ENCODE measurements at regions not wholly inside any gene's neighbourhood (a gene's known extent, or its start where the extent isn't known, plus 50 kb on each side); places are given as distances from the start of the nearest gene placed in this dataset.

- FAIRE-seq: no peak
Measured at GRCh38 chr13:90564096-90564495, 783.4 kb upstream of the MIR17HG start.

GRCh38 chr13:90564566-90564965 is 782.9 kb upstream of the MIR17HG start:
- DNase-seq: no peak
- Histone ChIP-seq H3K9me3 (ENCODE audit: control insufficient read depth in 2 of 2, insufficient read depth in 1 of 2, low read depth in 1 of 2, low read length in 1 of 2) (peaks cover 0 to 3% of the 10 kb centered on the region in 2 donors), H3K4me3 (ENCODE audit: low read depth in 1 of 3, low read length in 3 of 3) (no peak overlapping the region), H3K4me1 (ENCODE audit: control insufficient read depth in 3 of 3, insufficient read depth in 2 of 3, low read depth in 1 of 3, low read length in 2 of 3) (no peaks in the 10 kb centered on the region), H3K27ac (ENCODE audit: low read depth in 1 of 3, low read length in 2 of 3) (no peak overlapping the region), H3K36me3 (ENCODE audit: control insufficient read depth in 3 of 3, insufficient read depth in 2 of 3, low read depth in 1 of 3, low read length in 3 of 3) (no peaks in the 10 kb centered on the region), H3K27me3 (ENCODE audit: control insufficient read depth in 3 of 3, insufficient read depth in 3 of 3, low read length in 3 of 3) (no peaks in the 10 kb centered on the region)
- no peak for FAIRE-seq
- WGBS, 3 donors: 54 to 70% (median 60%) methylated on average over 1 of the region's 1 CpG

More at GRCh38 chr13:90564096-90564495, 783.4 kb upstream of the MIR17HG start:
- Histone ChIP-seq H3K36me3 (ENCODE audit: control insufficient read depth in 3 of 3, insufficient read depth in 2 of 3, low read depth in 1 of 3, low read length in 3 of 3) (no peaks in the 10 kb centered on the region), H3K9me3 (ENCODE audit: control insufficient read depth in 2 of 2, insufficient read depth in 1 of 2, low read depth in 1 of 2, low read length in 1 of 2) (peaks cover 0 to 3% of the 10 kb centered on the region in 2 donors), H3K27me3 (ENCODE audit: control insufficient read depth in 3 of 3, insufficient read depth in 3 of 3, low read length in 3 of 3) (no peaks in the 10 kb centered on the region), H3K4me3 (ENCODE audit: low read depth in 1 of 3, low read length in 3 of 3) (no peak overlapping the region), H3K4me1 (ENCODE audit: control insufficient read depth in 3 of 3, insufficient read depth in 2 of 3, low read depth in 1 of 3, low read length in 2 of 3) (no peaks in the 10 kb centered on the region), H3K27ac (ENCODE audit: low read depth in 1 of 3, low read length in 2 of 3) (no peak overlapping the region)
- no peak for DNase-seq
- WGBS, 3 donors: 68 to 84% (median 76%) methylated on average over 7 of the region's 7 CpGs

GRCh38 chr13:90565985-90566713 is 781.3 kb upstream of the MIR17HG start:
- Histone ChIP-seq H3K9me3 (ENCODE audit: control insufficient read depth in 2 of 2, insufficient read depth in 1 of 2, low read depth in 1 of 2, low read length in 1 of 2) (peaks cover 0 to 3% of the 10 kb centered on the region in 2 donors), H3K36me3 (ENCODE audit: control insufficient read depth in 3 of 3, insufficient read depth in 2 of 3, low read depth in 1 of 3, low read length in 3 of 3) (no peaks in the 10 kb centered on the region), H3K27me3 (ENCODE audit: control insufficient read depth in 3 of 3, insufficient read depth in 3 of 3, low read length in 3 of 3) (no peaks in the 10 kb centered on the region), H3K27ac (ENCODE audit: low read depth in 1 of 3, low read length in 2 of 3) (no peak overlapping the region), H3K4me1 (ENCODE audit: control insufficient read depth in 3 of 3, insufficient read depth in 2 of 3, low read depth in 1 of 3, low read length in 2 of 3) (no peaks in the 10 kb centered on the region), H3K4me3 (ENCODE audit: low read depth in 1 of 3, low read length in 3 of 3) (no peak overlapping the region)
- no peak for DNase-seq
- WGBS, 3 donors: 57 to 74% (median 68%) methylated on average over 3 of the region's 3 CpGs
- no peak for FAIRE-seq

- DNase-seq (no peak), FAIRE-seq (no peak)
- Histone ChIP-seq H3K27me3 (ENCODE audit: control insufficient read depth in 3 of 3, insufficient read depth in 3 of 3, low read length in 3 of 3) (no peaks in the 10 kb centered on the region), H3K36me3 (ENCODE audit: control insufficient read depth in 3 of 3, insufficient read depth in 2 of 3, low read depth in 1 of 3, low read length in 3 of 3) (no peaks in the 10 kb centered on the region), H3K9me3 (ENCODE audit: control insufficient read depth in 2 of 2, insufficient read depth in 1 of 2, low read depth in 1 of 2, low read length in 1 of 2) (peaks cover 0 to 3% of the 10 kb centered on the region in 2 donors), H3K4me3 (ENCODE audit: low read depth in 1 of 3, low read length in 3 of 3) (no peak overlapping the region), H3K4me1 (ENCODE audit: control insufficient read depth in 3 of 3, insufficient read depth in 2 of 3, low read depth in 1 of 3, low read length in 2 of 3) (no peaks in the 10 kb centered on the region), H3K27ac (ENCODE audit: low read depth in 1 of 3, low read length in 2 of 3) (no peak overlapping the region)
Measured at GRCh38 chr13:90568165-90568564, 779.3 kb upstream of the MIR17HG start.

- WGBS, 3 donors: 89 to 91% (median 90%) methylated on average over 5 of the region's 5 CpGs
- DNase-seq (no peak), FAIRE-seq (no peak)
- Histone ChIP-seq H3K27me3 (ENCODE audit: control insufficient read depth in 3 of 3, insufficient read depth in 3 of 3, low read length in 3 of 3) (no peaks in the 10 kb centered on the region), H3K36me3 (ENCODE audit: control insufficient read depth in 3 of 3, insufficient read depth in 2 of 3, low read depth in 1 of 3, low read length in 3 of 3) (no peaks in the 10 kb centered on the region), H3K4me1 (ENCODE audit: control insufficient read depth in 3 of 3, insufficient read depth in 2 of 3, low read depth in 1 of 3, low read length in 2 of 3) (no peaks in the 10 kb centered on the region), H3K27ac (ENCODE audit: low read depth in 1 of 3, low read length in 2 of 3) (no peak overlapping the region), H3K4me3 (ENCODE audit: low read depth in 1 of 3, low read length in 3 of 3) (no peak overlapping the region), H3K9me3 (ENCODE audit: control insufficient read depth in 2 of 2, insufficient read depth in 1 of 2, low read depth in 1 of 2, low read length in 1 of 2) (no peaks in the 10 kb centered on the region)
Measured at GRCh38 chr13:90576067-90576466, 771.4 kb upstream of the MIR17HG start.

GRCh38 chr13:90577726-90578125 is 769.8 kb upstream of the MIR17HG start:
- DNase-seq (peak; percentile 17 to 53), FAIRE-seq (no peak)
- Histone ChIP-seq H3K36me3 (ENCODE audit: control insufficient read depth in 3 of 3, insufficient read depth in 2 of 3, low read depth in 1 of 3, low read length in 3 of 3) (no peaks in the 10 kb centered on the region), H3K27me3 (ENCODE audit: control insufficient read depth in 3 of 3, insufficient read depth in 3 of 3, low read length in 3 of 3) (no peaks in the 10 kb centered on the region), H3K9me3 (ENCODE audit: control insufficient read depth in 2 of 2, insufficient read depth in 1 of 2, low read depth in 1 of 2, low read length in 1 of 2) (no peaks in the 10 kb centered on the region), H3K4me1 (ENCODE audit: control insufficient read depth in 3 of 3, insufficient read depth in 2 of 3, low read depth in 1 of 3, low read length in 2 of 3) (no peaks in the 10 kb centered on the region), H3K4me3 (ENCODE audit: low read depth in 1 of 3, low read length in 3 of 3) (no peak overlapping the region), H3K27ac (ENCODE audit: low read depth in 1 of 3, low read length in 2 of 3) (peak overlapping the region in 1 of 3 donors; percentile 1)
- 14 to 21% (median 18%) methylated on average over 2 of the region's 2 CpGs for WGBS, 3 donors

GRCh38 chr13:90585392-90585791 is 762.1 kb upstream of the MIR17HG start:
- DNase-seq (no peak), FAIRE-seq (no peak)
- Histone ChIP-seq H3K27me3 (ENCODE audit: control insufficient read depth in 3 of 3, insufficient read depth in 3 of 3, low read length in 3 of 3) (no peaks in the 10 kb centered on the region), H3K4me1 (ENCODE audit: control insufficient read depth in 3 of 3, insufficient read depth in 2 of 3, low read depth in 1 of 3, low read length in 2 of 3) (no peaks in the 10 kb centered on the region), H3K4me3 (ENCODE audit: low read depth in 1 of 3, low read length in 3 of 3) (no peak overlapping the region), H3K27ac (ENCODE audit: low read depth in 1 of 3, low read length in 2 of 3) (no peak overlapping the region), H3K36me3 (ENCODE audit: control insufficient read depth in 3 of 3, insufficient read depth in 2 of 3, low read depth in 1 of 3, low read length in 3 of 3) (no peaks in the 10 kb centered on the region), H3K9me3 (ENCODE audit: control insufficient read depth in 2 of 2, insufficient read depth in 1 of 2, low read depth in 1 of 2, low read length in 1 of 2) (peaks cover 0 to 5% of the 10 kb centered on the region in 2 donors)
- 64 to 88% (median 74%) methylated on average over 1 of the region's 1 CpG for WGBS, 3 donors

GRCh38 chr13:90591260-90591926 is 756.1 kb upstream of the MIR17HG start:
- WGBS, 3 donors: 53 to 59% (median 55%) methylated on average over 1 of the region's 1 CpG
- FAIRE-seq (no peak), DNase-seq (no peak)
- Histone ChIP-seq H3K9me3 (ENCODE audit: control insufficient read depth in 2 of 2, insufficient read depth in 1 of 2, low read depth in 1 of 2, low read length in 1 of 2) (peaks cover 0 to 3% of the 10 kb centered on the region in 2 donors), H3K4me3 (ENCODE audit: low read depth in 1 of 3, low read length in 3 of 3) (no peak overlapping the region), H3K27ac (ENCODE audit: low read depth in 1 of 3, low read length in 2 of 3) (no peak overlapping the region), H3K27me3 (ENCODE audit: control insufficient read depth in 3 of 3, insufficient read depth in 3 of 3, low read length in 3 of 3) (no peaks in the 10 kb centered on the region), H3K4me1 (ENCODE audit: control insufficient read depth in 3 of 3, insufficient read depth in 2 of 3, low read depth in 1 of 3, low read length in 2 of 3) (no peaks in the 10 kb centered on the region), H3K36me3 (ENCODE audit: control insufficient read depth in 3 of 3, insufficient read depth in 2 of 3, low read depth in 1 of 3, low read length in 3 of 3) (no peaks in the 10 kb centered on the region)

All from small intestine (tissue), 7 donors.